ENCODE measurements at regions not wholly inside any gene's neighbourhood (a gene's known extent, or its start where the extent isn't known, plus 50 kb on each side); places are given as distances from the start of the nearest gene placed in this dataset.

DNA sequence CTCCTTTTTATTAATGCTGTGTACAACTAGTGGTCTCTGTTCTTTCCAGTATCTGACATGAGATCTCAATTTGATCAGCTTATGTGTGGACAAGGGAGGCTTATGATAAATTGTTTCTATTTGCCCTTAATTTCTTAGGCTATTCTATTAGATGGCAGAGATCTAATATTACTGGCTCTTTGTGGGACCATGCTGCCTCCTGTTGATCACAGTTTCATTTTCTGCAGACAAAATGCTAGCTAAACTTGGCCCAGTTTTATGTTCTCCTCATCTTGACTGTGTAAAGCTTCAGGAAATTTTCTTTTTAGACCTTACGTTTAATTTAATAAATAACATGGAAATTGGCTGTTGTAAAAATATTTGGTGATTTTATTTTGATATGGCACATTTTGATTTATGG lies 627.1 kb upstream of the AADAT start:
- no peaks in the 10 kb centered on the region for H3K4me1 ChIP-seq (ENCODE audit: control insufficient read depth in 1 of 2, insufficient read depth in 1 of 2, low read depth in 1 of 2, low read length in 1 of 2)
- H3K36me3 ChIP-seq = no peaks in the 10 kb centered on the region
- H3K27me3 ChIP-seq = no peaks in the 10 kb centered on the region
- no peak overlapping the region for H3K27ac ChIP-seq
- no peaks in the 10 kb centered on the region for H3K9me3 ChIP-seq
- TF ChIP-seq, protein P1, sequence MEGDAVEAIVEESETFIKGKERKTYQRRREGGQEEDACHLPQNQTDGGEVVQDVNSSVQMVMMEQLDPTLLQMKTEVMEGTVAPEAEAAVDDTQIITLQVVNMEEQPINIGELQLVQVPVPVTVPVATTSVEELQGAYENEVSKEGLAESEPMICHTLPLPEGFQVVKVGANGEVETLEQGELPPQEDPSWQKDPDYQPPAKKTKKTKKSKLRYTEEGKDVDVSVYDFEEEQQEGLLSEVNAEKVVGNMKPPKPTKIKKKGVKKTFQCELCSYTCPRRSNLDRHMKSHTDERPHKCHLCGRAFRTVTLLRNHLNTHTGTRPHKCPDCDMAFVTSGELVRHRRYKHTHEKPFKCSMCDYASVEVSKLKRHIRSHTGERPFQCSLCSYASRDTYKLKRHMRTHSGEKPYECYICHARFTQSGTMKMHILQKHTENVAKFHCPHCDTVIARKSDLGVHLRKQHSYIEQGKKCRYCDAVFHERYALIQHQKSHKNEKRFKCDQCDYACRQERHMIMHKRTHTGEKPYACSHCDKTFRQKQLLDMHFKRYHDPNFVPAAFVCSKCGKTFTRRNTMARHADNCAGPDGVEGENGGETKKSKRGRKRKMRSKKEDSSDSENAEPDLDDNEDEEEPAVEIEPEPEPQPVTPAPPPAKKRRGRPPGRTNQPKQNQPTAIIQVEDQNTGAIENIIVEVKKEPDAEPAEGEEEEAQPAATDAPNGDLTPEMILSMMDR (IDR thresholded peaks at IDR 0.05) = no peak
- H3K4me3 ChIP-seq (ENCODE audit: low read depth in 1 of 2, low read length in 1 of 2) = no peak overlapping the region

DNA sequence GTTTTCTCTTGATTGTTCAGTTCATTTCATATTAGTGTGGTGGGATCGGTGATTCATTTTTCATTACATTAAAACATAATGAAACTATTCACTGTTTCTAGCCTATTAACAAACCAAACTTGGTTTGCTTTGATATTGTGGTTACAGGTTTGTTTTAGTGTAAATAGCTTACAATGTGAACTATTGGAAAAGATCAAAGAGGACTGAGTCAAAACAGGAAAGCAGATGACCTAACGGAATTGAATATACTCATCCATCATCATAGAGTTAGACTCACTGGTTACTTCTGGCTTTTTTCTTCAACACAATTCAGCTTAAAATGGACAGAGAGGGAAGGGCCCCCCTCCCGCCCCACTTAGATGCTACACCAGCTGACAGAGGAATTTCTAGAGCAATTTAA lies 616.2 kb upstream of the AADAT start:
- H3K4me3 ChIP-seq (ENCODE audit: low read depth in 1 of 2, low read length in 1 of 2) = no peak overlapping the region
- no peaks in the 10 kb centered on the region for H3K27me3 ChIP-seq
- no peaks in the 10 kb centered on the region for H3K36me3 ChIP-seq
- TF ChIP-seq, protein P1 (IDR thresholded peaks at IDR 0.05) = no peak
- no peak overlapping the region for H3K27ac ChIP-seq
- H3K9me3 ChIP-seq = no peaks in the 10 kb centered on the region
- H3K4me1 ChIP-seq (ENCODE audit: control insufficient read depth in 1 of 2, insufficient read depth in 1 of 2, low read depth in 1 of 2, low read length in 1 of 2) = no peaks in the 10 kb centered on the region

DNA sequence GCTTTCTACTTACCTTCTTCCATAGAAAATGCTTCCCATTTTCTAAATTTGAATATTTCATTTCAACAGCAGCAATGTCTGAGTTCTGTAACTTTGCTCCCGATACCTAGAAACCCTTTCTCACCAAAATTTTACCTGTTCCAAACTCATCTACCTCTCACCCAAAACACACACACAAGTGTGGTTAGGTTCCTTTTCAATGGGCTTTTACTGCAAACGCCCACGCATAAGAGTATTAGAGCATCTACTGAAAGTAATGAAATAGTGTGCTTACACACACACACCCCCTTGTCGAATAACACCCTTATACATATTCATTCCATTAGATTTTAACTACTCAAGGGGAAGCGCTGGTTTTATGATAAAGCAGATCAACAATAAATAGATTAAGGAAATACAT lies 610.3 kb upstream of the AADAT start:
- Histone ChIP-seq H3K27ac (no peak overlapping the region), H3K9me3 (no peaks in the 10 kb centered on the region), H3K4me1 (ENCODE audit: control insufficient read depth in 1 of 2, insufficient read depth in 1 of 2, low read depth in 1 of 2, low read length in 1 of 2) (no peaks in the 10 kb centered on the region), H3K4me3 (ENCODE audit: low read depth in 1 of 2, low read length in 1 of 2) (no peak overlapping the region), H3K27me3 (no peaks in the 10 kb centered on the region), H3K36me3 (no peaks in the 10 kb centered on the region)
- TF ChIP-seq, protein P1 (IDR thresholded peaks at IDR 0.05) = no peak

DNA sequence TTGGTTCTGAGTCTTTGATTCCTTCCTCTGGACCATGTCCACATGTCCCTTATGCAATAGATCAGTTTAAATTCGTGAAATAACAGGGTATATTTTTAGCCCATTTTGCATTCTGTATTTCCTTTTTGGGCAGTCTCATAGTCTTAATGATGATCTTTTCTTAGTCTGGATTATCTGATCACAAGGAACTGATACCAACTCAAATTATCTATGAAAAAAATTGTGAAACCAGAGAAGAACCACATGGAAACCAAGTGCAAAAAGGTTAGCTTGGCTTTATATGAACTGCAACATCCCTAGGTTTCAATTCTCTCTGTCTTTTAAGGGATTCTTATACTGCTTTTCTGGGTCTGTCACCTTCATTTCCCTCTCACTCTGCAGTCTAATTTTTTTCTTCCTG lies 608.6 kb upstream of the AADAT start:
- Histone ChIP-seq H3K4me1 (ENCODE audit: control insufficient read depth in 1 of 2, insufficient read depth in 1 of 2, low read depth in 1 of 2, low read length in 1 of 2) (no peaks in the 10 kb centered on the region), H3K4me3 (ENCODE audit: low read depth in 1 of 2, low read length in 1 of 2) (no peak overlapping the region), H3K9me3 (no peaks in the 10 kb centered on the region), H3K36me3 (no peaks in the 10 kb centered on the region), H3K27me3 (no peaks in the 10 kb centered on the region), H3K27ac (no peak overlapping the region)
- TF ChIP-seq, protein P1 (IDR thresholded peaks at IDR 0.05) = no peak

DNA sequence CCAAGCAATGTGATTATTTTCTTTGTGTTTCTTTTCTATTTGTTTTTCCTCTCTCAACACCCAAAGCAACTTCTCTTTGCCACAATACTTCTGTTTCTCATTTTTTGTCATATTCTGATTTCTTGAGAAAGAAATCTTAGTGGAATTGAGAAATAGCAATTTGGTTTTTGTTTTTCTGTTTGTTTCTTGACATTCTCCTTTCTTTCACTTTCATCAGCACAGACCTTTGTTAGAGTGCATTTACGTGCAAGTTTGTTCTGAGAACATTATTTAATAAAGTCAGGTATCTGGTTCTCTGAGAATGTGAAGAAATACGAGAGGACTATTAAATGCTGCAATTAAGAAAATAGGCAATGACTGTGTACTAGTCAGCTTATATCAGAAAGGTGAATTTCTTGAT lies 608.1 kb upstream of the AADAT start:
- no peaks in the 10 kb centered on the region for H3K36me3 ChIP-seq
- no peaks in the 10 kb centered on the region for H3K27me3 ChIP-seq
- H3K27ac ChIP-seq = no peak overlapping the region
- no peaks in the 10 kb centered on the region for H3K4me1 ChIP-seq (ENCODE audit: control insufficient read depth in 1 of 2, insufficient read depth in 1 of 2, low read depth in 1 of 2, low read length in 1 of 2)
- no peak overlapping the region for H3K4me3 ChIP-seq (ENCODE audit: low read depth in 1 of 2, low read length in 1 of 2)
- H3K9me3 ChIP-seq = no peaks in the 10 kb centered on the region
- TF ChIP-seq, protein P1 (IDR thresholded peaks at IDR 0.05) = no peak

DNA sequence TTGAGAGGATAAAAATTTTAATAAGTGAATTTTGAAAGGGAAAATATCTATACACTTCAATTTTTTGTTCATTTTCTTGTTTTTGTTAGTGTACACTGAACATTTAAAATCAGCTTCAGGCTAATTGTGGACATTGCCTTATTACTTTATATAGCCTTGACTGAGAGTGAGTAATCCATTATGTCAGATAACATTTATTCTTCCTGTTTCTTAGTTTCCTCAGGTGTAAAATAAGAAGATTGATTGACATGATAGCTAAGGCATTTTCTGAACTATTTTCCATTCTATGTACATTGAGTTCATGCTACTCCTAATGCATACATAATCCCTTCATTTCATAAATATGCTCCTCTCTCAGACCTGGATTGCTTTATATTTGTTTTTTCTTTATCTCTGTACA lies 607.3 kb upstream of the AADAT start:
- TF ChIP-seq, protein P1 (IDR thresholded peaks at IDR 0.05) = no peak

More for the DNA sequence above, 607.3 kb upstream of the AADAT start:
- Histone ChIP-seq H3K4me3 (ENCODE audit: low read depth in 1 of 2, low read length in 1 of 2) (no peak overlapping the region), H3K27me3 (no peaks in the 10 kb centered on the region), H3K9me3 (no peaks in the 10 kb centered on the region), H3K36me3 (no peaks in the 10 kb centered on the region), H3K4me1 (ENCODE audit: control insufficient read depth in 1 of 2, insufficient read depth in 1 of 2, low read depth in 1 of 2, low read length in 1 of 2) (no peaks in the 10 kb centered on the region), H3K27ac (no peak overlapping the region)
